ENCODE measurements at regions not wholly inside any gene's neighbourhood (a gene's known extent, or its start where the extent isn't known, plus 50 kb on each side); places are given as distances from the start of the nearest gene placed in this dataset.
"Not testable (repeated sequence)": the region's sequence is repeated elsewhere in the genome, so short reads cannot be mapped to it uniquely, and the experiment has no call there.

DNA sequence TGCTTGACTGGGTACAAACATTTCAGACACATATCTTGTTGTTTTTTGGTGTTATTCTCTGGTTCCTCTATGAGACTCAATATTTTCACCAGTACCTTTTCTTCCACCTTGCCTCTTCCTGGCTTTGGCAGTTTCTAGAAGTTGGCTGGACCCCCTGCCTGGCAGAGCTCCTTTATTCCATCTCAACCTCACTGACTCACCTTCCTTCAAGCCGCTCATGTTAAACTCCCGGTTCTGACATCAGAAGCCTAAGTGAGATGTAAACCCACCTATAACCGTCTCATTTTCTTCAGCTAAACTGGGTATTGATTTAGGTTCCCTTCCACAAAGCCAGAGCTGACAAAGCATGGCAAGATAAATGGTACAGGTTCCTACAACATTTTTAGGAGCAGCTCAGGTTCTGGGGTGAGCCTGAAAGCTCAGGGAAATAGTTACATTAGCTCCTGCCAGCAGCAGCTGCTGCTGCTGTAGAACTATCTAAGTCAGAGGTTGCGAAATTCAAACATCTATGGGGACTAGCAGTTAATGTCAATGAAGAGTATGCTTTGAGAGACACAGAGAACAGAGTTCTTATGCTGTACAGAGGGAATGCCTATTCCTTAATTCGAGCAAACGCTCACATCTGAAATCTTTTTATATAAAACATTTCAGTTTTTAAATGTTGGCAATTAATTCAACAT lies 197.1 kb upstream of the NR3C1 start:
- no peak overlapping the region for H3K27ac ChIP-seq (ENCODE audit: low read depth, low read length)
- H3K9me3 ChIP-seq (ENCODE audit: control insufficient read depth, insufficient read depth, low read length): no peaks in the 10 kb centered on the region
- no peaks in the 10 kb centered on the region for H3K36me3 ChIP-seq (ENCODE audit: control insufficient read depth, insufficient read depth, low read length)
- no peaks in the 10 kb centered on the region for H3K27me3 ChIP-seq (ENCODE audit: control insufficient read depth, insufficient read depth, low read length)
- H3K4me1 ChIP-seq (ENCODE audit: control insufficient read depth, insufficient read depth, low read length): no peaks in the 10 kb centered on the region; the same call in 1 of the 2 replicates
- no peak overlapping the region for H3K9ac ChIP-seq (ENCODE audit: low read depth, low read length)
- H3K4me3 ChIP-seq (ENCODE audit: low read depth, low read length): no peak overlapping the region

DNA sequence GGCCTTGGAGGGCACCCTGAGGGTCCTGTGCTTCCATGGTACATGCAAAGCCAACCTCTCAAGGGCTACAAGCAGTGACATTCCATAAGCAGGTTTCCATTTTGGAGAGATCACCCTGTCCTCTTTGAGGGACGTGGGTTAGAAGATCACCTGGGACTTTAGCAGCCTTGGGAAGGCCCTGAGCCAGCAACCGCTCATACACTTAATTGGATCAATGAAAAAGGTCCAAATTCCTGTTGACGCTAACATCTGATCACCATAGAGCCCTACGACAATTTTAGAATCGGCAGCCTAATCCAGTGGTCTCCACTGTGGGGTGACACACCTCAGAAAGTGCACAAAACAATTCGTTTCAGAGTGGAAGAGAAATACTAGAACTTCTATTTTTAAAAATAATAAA lies 196.0 kb upstream of the NR3C1 start:
- Histone ChIP-seq H3K4me1 (ENCODE audit: control insufficient read depth, insufficient read depth, low read length) (no peaks in the 10 kb centered on the region; the same call in 1 of the 2 replicates), H3K9ac (ENCODE audit: low read depth, low read length) (no peak overlapping the region), H3K4me3 (ENCODE audit: low read depth, low read length) (no peak overlapping the region), H3K9me3 (ENCODE audit: control insufficient read depth, insufficient read depth, low read length) (no peaks in the 10 kb centered on the region), H3K36me3 (ENCODE audit: control insufficient read depth, insufficient read depth, low read length) (no peaks in the 10 kb centered on the region), H3K27me3 (ENCODE audit: control insufficient read depth, insufficient read depth, low read length) (no peaks in the 10 kb centered on the region), H3K27ac (ENCODE audit: low read depth, low read length) (no peak overlapping the region)

DNA sequence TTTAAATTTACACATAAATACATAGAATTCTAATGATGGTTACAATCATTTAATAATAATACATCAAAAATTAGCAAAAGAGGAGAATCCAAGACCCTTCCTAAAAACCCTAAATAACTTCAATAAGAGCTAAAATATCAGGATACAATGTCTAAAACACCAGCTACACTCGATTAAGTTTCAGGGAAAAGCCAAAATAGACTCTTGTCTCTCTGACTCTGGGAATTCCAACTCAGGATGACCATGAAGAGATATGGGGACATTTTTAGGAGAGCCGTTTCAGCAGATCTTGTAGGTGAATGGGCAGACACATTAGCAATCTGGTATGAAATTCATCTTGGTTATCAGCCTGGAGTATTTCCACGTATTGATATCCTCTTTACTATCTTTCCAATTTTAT lies 193.3 kb upstream of the NR3C1 start:
- Histone ChIP-seq H3K9ac (ENCODE audit: low read depth, low read length) (no peak overlapping the region), H3K4me3 (ENCODE audit: low read depth, low read length) (no peak overlapping the region), H3K27ac (ENCODE audit: low read depth, low read length) (no peak overlapping the region), H3K9me3 (ENCODE audit: control insufficient read depth, insufficient read depth, low read length) (no peaks in the 10 kb centered on the region), H3K36me3 (ENCODE audit: control insufficient read depth, insufficient read depth, low read length) (no peaks in the 10 kb centered on the region), H3K4me1 (ENCODE audit: control insufficient read depth, insufficient read depth, low read length) (no peaks in the 10 kb centered on the region; the same call in 1 of the 2 replicates), H3K27me3 (ENCODE audit: control insufficient read depth, insufficient read depth, low read length) (no peaks in the 10 kb centered on the region)

GRCh38 chr5:143594902-143595818 lies 191.7 kb upstream of the NR3C1 start:
- Histone ChIP-seq H3K4me3 (ENCODE audit: low read depth, low read length) (no peak overlapping the region), H3K9me3 (ENCODE audit: control insufficient read depth, insufficient read depth, low read length) (no peaks in the 10 kb centered on the region), H3K4me1 (ENCODE audit: control insufficient read depth, insufficient read depth, low read length) (no peaks in the 10 kb centered on the region; the same call in 1 of the 2 replicates), H3K36me3 (ENCODE audit: control insufficient read depth, insufficient read depth, low read length) (no peaks in the 10 kb centered on the region), H3K9ac (ENCODE audit: low read depth, low read length) (no peak overlapping the region), H3K27me3 (ENCODE audit: control insufficient read depth, insufficient read depth, low read length) (no peaks in the 10 kb centered on the region), H3K27ac (ENCODE audit: low read depth, low read length) (peak overlapping the region; percentile 82)

GRCh38 chr5:143593723-143594122 lies 190.2 kb upstream of the NR3C1 start:
- no peak overlapping the region for H3K4me3 ChIP-seq (ENCODE audit: low read depth, low read length)
- peak overlapping the region; percentile 82 for H3K27ac ChIP-seq (ENCODE audit: low read depth, low read length)
- no peaks in the 10 kb centered on the region for H3K27me3 ChIP-seq (ENCODE audit: control insufficient read depth, insufficient read depth, low read length)
- H3K9me3 ChIP-seq (ENCODE audit: control insufficient read depth, insufficient read depth, low read length): no peaks in the 10 kb centered on the region
- H3K9ac ChIP-seq (ENCODE audit: low read depth, low read length): no peak overlapping the region
- no peaks in the 10 kb centered on the region for H3K36me3 ChIP-seq (ENCODE audit: control insufficient read depth, insufficient read depth, low read length)
- no peaks in the 10 kb centered on the region; the same call in 1 of the 2 replicates for H3K4me1 ChIP-seq (ENCODE audit: control insufficient read depth, insufficient read depth, low read length)

- no peaks in the 10 kb centered on the region for H3K9me3 ChIP-seq (ENCODE audit: control insufficient read depth, insufficient read depth, low read length)
- H3K36me3 ChIP-seq (ENCODE audit: control insufficient read depth, insufficient read depth, low read length): no peaks in the 10 kb centered on the region
- H3K27ac ChIP-seq (ENCODE audit: low read depth, low read length): no peak overlapping the region
- no peak overlapping the region for H3K9ac ChIP-seq (ENCODE audit: low read depth, low read length)
- no peaks in the 10 kb centered on the region; the same call in 1 of the 2 replicates for H3K4me1 ChIP-seq (ENCODE audit: control insufficient read depth, insufficient read depth, low read length)
- no peak overlapping the region for H3K4me3 ChIP-seq (ENCODE audit: low read depth, low read length)
- H3K27me3 ChIP-seq (ENCODE audit: control insufficient read depth, insufficient read depth, low read length): no peaks in the 10 kb centered on the region
Observed at GRCh38 chr5:143592648-143593047, 189.2 kb upstream of the NR3C1 start.

DNA sequence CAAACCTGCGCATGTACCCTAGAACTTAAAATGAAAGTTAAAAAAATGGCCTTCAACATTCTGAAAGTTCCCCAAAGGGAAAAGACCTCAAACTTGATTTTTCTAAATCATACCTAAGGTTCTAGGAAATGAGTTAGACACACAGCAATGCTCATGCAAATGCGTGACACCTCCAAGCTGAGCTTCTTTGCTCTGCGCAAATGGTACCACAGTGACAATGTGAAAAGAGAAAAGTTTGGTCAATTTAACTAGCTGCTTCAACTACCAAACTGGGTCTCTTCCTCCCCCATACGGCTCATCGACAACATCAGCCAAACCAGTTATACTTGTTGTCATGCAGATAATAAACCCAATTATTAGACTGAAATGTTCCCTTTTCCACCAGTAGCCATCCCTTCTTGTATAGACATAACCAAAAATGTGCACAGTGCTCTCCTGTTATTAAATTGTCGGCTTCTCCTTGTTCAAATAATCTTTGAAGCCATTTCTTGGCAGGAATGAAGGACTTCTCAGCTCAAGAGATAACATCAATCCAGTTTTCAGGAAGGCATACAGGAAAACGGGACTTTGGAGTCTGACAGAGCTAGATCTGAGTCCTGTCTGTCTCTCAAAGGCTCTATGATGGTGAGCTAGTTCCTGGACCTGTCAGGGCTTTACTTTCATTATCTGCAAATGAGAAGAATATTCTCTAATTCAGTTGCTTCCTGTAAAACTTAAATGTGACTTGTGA lies 185.6 kb upstream of the NR3C1 start:
- Histone ChIP-seq H3K9ac (ENCODE audit: low read depth, low read length) (no peak overlapping the region), H3K27ac (ENCODE audit: low read depth, low read length) (no peak overlapping the region), H3K9me3 (ENCODE audit: control insufficient read depth, insufficient read depth, low read length) (no peaks in the 10 kb centered on the region), H3K4me1 (ENCODE audit: control insufficient read depth, insufficient read depth, low read length) (no peaks in the 10 kb centered on the region), H3K4me3 (ENCODE audit: low read depth, low read length) (no peak overlapping the region), H3K27me3 (ENCODE audit: control insufficient read depth, insufficient read depth, low read length) (no peaks in the 10 kb centered on the region), H3K36me3 (ENCODE audit: control insufficient read depth, insufficient read depth, low read length) (no peaks in the 10 kb centered on the region)

GRCh38 chr5:143588121-143588520 lies 184.6 kb upstream of the NR3C1 start:
- not testable (repeated sequence) for H3K27ac ChIP-seq (ENCODE audit: low read depth, low read length); H3K9ac ChIP-seq (ENCODE audit: low read depth, low read length); H3K4me3 ChIP-seq (ENCODE audit: low read depth, low read length); H3K4me1 ChIP-seq (ENCODE audit: control insufficient read depth, insufficient read depth, low read length); H3K36me3 ChIP-seq (ENCODE audit: control insufficient read depth, insufficient read depth, low read length); H3K9me3 ChIP-seq (ENCODE audit: control insufficient read depth, insufficient read depth, low read length); H3K27me3 ChIP-seq (ENCODE audit: control insufficient read depth, insufficient read depth, low read length)

DNA sequence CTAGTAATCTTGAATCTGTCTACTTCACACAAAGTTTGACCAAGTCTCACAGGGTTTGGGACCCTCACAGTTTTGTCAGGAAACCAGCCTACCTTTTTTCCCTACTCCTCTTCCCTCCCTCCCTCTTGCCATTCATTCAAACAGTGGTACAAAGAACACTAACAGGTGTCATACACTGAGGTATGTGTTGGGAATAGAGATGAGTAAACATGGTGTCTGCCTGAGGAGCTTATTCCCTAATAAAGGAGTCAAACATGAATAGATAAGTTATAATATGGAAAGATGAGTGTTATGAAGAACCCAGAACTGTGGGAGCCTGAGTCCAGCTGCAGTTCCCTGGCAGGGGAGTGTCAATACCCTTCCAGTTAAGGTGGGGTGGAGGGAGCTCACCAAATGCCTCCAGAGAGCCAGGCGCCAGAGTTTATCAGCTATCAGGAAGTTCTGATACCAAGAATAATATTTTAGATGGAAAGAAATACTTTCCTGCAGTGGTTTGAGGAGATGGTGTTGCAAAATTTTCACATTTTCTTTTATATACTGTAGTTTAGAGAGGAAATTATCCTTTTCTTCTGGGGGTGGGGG lies 183.4 kb upstream of the NR3C1 start:
- H3K4me1 ChIP-seq (ENCODE audit: control insufficient read depth, insufficient read depth, low read length): no peaks in the 10 kb centered on the region
- H3K27ac ChIP-seq (ENCODE audit: low read depth, low read length): no peak overlapping the region
- no peaks in the 10 kb centered on the region for H3K36me3 ChIP-seq (ENCODE audit: control insufficient read depth, insufficient read depth, low read length)
- H3K4me3 ChIP-seq (ENCODE audit: low read depth, low read length): no peak overlapping the region
- H3K27me3 ChIP-seq (ENCODE audit: control insufficient read depth, insufficient read depth, low read length): no peaks in the 10 kb centered on the region
- no peaks in the 10 kb centered on the region for H3K9me3 ChIP-seq (ENCODE audit: control insufficient read depth, insufficient read depth, low read length)
- H3K9ac ChIP-seq (ENCODE audit: low read depth, low read length): no peak overlapping the region

DNA sequence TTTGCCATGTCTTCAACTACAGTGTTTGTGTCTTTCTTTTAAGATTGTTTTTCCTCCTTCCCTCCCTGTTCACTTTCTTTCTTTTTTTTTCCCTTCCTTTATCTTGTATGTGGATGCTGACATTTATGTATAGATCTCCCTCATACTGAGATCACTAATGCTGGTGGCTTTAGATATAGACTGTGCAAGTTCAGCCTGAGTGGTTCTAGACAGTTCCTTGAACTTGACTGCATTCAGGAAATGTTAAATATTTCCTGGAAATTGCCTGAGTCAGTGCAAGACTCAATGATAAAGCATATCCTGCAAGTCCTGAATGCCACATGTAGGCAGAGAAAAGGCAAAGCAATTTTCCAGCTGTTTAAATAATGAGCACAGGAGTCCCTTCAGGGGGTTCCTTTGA lies 182.5 kb upstream of the NR3C1 start:
- no peak overlapping the region for H3K4me3 ChIP-seq (ENCODE audit: low read depth, low read length)
- no peaks in the 10 kb centered on the region for H3K27me3 ChIP-seq (ENCODE audit: control insufficient read depth, insufficient read depth, low read length)
- H3K9me3 ChIP-seq (ENCODE audit: control insufficient read depth, insufficient read depth, low read length): no peaks in the 10 kb centered on the region
- no peaks in the 10 kb centered on the region for H3K4me1 ChIP-seq (ENCODE audit: control insufficient read depth, insufficient read depth, low read length)
- H3K36me3 ChIP-seq (ENCODE audit: control insufficient read depth, insufficient read depth, low read length): no peaks in the 10 kb centered on the region
- H3K27ac ChIP-seq (ENCODE audit: low read depth, low read length): no peak overlapping the region
- no peak overlapping the region for H3K9ac ChIP-seq (ENCODE audit: low read depth, low read length)

Measured in HUES48 (cell line).